HG02884 (cell line): ENCODE measurements at regions not wholly inside any gene's neighbourhood (a gene's known extent, or its start where the extent isn't known, plus 50 kb on each side); places are given as distances from the start of the nearest gene placed in this dataset.

Experiments used
- ATAC-seq: cut with Tn5 transposase; IDR thresholded peaks from one replicate; pipeline ENCODE4 v1.9.1; 2021; ENCODE audit warnings: mild to moderate bottlenecking, moderate library complexity; ENCODE audit not compliant: unreplicated experiment

DNA sequence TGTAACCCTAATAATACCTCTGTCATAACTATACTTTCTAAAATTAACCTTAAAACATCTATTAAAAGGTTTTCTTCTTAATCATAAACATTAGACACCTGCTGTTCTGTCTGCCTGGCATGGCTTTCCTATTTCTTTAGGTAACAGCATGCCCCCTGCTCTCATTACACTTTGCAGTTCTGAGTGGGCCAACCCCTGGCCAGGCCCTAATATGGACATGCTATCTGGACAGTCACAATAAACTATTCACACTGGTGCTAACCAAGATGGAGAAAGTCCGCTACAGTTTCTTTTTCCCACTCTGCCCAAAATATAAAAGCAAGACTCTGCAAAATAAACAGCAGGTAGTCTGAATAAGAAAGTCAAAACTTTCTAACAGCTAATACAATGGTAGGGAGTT lies 84.0 kb downstream of the ELAPOR2 start:
- no peak for ATAC-seq

DNA sequence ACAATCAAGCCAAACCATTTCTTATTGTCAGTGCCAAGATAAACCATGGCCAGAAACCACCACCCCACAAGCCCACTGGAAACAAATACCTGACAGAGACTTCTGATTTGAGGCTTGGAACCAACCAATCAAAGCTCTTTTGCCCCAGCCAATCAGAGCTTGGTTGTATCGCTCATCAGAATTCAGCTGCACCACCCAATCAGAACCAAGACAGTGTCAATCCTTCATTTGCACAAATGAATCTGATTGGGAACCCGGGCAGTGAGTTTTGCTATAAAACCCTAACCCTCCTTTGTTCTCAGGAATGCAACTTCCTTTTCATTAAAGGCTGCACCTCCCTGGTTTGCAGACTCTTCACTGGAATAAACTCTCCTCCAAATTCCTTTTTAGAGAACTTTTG lies 87.4 kb downstream of the ELAPOR2 start:
- no peak for ATAC-seq

DNA sequence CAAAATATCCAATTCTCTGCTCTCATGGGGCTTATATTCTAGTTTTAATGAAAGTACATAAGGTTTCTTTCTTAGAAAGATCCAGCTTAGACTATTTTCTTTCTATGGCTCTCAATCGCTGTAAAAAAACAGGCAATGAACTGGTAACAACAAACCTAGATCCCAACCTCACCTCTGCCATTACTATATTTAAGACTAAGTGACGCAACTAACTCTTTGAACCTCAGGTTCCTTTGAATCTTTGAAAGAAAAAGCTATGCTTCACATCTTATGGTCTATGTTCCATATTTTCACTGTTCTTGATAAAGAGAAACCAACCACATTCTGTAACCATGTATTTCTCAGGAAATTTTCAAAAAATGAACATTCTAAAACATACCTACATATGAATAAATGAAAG lies 88.5 kb downstream of the ELAPOR2 start:
- no peak for ATAC-seq

DNA sequence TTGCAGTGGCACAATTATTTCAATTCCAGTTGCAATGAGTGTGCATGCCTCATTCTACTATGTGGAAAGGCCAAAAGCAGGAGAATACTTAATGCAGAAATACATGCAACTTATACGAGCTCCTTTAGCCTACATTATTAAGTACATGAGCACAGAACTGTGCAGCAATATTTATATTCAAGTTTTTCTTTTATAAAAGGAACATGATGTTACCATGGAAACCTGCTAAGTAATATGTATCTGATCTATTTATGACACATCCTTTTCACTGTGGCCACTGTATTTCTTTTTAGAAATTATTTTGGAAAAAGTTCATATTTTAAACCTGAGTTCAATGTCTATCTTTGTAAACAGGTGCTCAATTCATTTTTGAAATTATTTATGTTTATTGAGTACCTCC lies 88.9 kb downstream of the ELAPOR2 start:
- ATAC-seq: no peak

DNA sequence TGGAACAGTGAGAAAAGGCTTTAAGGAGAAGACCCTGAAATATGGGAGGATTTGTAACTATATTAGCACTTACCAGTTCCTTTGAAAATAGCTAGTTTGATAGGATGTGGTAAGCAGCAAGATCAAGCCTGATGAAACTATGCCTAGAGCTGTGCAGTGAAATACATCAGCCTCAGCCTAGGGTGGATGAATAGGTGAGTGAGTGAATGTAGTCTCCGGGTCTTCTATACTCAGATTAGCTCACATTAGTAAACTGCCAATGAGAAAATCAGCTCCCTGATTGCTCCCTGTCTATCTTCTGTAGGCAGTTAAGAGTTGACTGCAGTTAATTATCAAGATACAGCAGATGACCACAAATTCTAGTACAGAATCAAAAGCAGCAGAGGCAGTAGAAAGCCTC lies 89.6 kb downstream of the ELAPOR2 start:
- no peak for ATAC-seq

DNA sequence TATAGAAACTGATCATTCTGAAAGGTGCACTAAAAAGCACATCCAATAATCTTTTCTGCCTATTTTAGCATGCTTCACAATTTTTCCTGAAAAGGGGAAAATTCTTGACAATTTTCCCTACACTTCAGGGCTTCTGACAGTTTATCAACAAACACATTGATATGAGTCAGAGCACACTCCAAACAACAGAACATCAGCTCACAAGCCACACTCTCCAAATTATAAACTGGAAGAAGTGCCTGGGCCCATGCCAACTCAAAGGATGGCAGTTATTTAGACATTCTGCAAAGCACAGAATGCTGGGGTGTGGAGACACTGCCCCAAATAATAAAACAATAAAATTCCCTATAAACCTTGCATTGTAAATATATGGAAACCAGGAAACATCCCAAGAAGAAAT lies 90.8 kb downstream of the ELAPOR2 start:
- no peak for ATAC-seq

DNA sequence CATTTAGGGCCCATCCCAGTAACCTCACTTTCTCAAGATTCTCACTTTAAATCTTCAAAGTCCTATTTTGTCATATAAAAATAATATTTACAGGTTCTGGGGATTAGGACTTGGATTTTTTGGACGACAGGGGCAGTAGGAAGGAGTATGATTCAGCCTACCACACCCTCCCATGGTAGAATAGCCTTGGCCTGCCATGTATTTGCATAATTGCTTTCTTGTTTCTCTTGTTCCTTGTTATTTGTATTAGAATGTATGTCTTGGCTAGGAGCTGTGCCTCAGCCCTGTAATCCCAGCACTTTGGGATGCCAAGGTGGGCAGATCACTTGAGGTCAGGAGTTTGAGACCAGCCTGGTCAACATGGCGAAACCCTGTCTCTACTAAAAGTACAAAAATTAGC lies 92.5 kb downstream of the ELAPOR2 start:
- ATAC-seq: no peak

DNA sequence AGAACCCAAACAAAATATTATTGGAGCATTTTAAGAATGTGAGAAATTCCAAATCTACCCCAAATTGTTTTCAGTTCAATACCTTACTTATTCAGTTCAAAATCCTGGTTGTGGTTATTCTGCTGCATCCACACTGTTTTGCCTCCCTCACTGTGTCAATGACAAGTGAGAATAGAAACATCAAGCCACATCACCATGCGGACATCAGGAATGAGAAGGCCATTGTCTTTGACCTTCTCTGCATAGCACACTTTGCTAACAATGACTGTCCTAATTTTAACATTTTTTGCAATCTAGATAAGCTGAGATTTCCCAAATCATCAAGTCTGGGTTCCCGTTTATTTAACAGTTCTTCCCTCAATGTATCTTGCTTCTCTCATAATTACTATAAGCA lies 93.7 kb downstream of the ELAPOR2 start:
- ATAC-seq: no peak

DNA sequence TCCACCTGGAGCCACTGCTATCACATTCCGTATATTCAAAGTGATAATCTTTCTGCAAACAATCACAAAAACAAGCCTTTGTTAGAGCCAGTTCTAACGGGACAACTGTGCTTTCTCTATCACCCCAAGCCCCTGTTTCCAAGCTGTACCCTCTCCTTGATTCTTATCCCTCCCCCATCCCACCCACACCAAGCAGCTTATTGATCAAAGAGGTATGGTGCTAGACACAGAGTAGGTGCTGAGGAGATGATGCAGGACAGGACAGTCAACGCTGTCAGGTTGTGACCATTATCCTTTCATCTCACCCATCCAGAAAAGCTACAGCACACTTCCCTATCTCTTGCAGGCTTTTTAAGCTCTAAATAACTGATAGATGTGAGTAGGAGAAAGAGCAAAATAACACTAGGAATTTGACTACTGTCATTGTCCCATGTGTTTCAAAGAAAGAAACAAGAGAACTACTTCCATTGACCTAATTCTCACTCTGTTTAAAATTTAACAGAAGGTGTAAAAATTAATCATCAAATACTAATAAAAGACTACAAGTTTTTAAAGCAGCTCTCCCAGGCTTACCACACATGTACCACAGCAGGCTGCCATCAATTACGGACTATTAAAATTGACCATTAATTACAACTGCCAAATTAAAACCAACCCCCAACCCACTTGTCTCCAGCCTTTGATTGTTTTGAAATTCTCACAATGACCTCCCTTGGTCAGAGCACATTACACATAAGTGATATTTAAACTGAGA lies 94.3 kb downstream of the ELAPOR2 start:
- no peak for ATAC-seq

DNA sequence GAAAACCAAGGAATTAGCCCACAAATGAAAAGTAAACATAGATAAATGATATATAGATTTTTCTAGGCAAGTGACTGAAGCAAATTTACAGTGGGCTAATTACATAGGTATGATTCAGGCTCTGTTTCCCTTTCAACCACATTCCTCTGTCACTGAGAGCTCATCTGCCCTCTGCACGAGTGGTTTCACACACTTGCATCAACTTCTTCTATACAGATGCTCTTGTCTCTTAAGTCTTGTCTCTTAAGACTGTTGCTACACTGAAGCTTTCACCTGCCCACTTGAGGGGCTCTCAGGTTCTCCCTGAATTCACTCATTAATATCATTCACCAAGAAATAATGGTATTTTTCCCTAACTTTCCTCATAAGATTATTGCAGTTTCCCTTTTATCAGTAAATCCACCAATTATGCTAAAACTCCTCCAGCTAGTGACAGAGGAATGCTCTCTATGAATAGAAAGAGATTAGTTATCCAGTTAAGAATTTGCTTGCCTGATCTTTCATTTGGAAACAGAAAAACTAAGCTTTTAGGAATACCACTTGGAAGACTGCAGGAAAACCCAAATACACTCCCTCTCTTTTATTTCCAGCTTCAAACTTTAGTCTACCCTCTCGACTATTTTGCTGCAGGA lies 95.7 kb downstream of the ELAPOR2 start:
- peak; percentile 91 for ATAC-seq

DNA sequence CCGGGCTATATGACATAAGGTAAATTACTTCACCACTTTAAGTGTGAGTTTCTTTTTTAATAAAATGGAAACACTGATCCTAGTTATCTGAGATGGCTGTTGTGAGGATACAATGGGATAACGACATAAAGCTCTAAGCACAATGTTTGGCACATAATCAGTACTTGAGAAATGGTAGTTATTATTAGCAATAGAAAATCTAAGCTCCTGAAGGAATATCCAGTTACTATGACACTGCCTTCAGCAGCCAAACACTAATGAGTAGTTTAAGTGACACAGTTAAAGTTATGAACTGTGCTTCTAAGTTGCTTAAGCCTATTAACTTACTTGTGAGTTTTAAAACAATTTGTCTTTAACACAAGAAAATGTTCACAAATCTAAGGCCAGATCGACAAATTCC lies 96.8 kb downstream of the ELAPOR2 start:
- no peak for ATAC-seq

DNA sequence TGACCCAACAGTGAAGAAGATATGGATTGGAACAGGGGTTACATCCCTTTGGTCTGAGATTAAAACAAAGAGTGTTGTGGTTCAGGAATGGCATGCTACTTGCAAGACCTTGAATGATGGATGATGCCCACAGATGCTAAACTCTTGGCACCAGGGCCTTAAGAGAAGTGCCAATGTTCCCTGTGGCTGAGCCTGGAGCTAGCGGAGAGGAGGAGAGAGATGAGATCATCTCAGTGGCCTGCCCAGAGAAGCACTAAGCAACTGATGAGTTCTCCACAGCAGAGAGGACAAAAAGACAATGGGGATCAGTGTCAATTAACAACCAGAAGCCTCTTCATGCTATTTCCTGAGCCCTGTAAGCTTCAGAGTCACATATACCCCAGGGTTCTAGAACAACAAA lies 97.8 kb downstream of the ELAPOR2 start:
- ATAC-seq: no peak

DNA sequence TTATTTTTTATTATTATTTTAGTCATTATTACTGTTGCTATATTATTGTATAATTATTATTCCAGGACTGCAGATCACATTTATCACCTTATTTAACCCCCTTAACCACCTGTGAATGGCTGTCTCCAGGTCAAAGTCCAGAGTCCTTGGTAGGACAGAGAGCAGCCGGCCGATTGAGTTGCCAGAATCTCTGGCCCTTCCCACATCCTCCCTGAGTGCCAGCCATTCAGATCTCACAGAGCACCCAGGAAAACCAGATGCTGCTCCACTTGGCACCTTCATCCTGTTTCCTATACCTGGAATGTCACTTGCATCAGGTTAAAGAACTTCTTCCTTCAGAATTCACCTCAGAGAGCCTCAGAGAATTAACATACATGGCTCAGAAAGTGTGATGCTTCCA lies 101.1 kb downstream of the ELAPOR2 start:
- ATAC-seq: no peak

DNA sequence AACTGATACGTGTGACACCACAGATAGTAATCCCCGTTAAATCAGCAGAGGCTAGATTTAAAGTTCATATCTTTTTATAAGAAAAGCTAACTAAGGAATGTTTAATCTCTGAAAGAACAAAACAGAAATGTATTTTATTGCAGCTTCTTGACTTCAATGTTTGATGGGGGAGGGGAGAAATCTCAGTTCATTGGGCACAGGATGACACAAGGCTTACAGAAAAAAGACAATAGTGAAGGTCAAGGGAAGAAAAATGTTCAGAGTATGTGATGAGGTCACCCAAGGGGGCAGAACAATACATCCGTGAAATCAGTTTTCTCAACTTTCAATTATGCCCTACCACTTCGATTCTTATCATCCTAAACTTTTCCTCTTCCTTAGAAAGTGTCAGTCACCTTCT lies 102.9 kb downstream of the ELAPOR2 start:
- no peak for ATAC-seq

DNA sequence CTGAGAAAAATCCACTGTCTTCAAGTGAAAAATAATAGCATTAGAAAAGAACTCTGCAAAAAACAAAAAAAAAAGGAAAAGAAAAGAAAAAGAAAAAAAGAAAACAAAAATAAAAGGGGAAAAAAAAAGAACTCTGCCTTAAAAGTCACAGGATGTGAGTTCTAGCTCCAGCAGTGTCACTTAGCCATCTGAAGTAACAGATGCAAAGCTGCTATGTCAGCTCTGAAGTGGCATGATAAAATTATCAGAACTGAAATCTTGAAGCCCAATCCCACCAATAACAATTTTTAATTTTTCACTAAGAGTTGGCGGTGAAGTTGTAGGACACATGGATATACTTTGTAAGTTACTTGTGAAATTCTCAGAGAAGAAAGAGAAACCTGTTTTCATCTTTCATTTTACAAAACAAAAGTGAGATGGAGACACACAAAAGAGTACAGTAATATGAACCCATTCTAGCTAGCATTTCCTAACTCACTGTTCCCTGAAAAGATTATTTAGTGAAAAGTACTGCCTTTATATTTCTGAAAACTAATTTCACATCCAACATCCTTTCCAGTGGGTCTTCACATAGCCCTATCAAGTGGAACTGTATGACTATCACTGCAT lies 103.5 kb downstream of the ELAPOR2 start:
- no peak for ATAC-seq

DNA sequence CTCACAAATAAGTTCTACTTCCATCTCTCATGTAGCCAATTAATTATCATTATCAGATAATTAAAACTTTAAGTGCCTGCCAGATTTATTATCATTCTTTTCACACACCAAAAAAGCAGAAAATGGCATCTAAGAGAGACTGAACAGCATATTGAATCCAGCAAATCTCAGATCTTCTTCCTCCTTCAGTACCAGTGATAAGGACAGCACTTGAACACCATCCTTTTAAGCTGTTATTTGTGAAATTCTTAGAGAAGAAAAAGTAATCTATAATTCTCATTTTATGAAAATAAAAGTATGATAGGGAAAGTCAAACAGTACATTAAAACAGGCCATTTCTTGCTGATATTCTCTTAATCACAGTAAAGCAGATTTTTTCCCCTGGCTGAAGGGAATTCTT lies 104.5 kb downstream of the ELAPOR2 start:
- ATAC-seq: no peak

DNA sequence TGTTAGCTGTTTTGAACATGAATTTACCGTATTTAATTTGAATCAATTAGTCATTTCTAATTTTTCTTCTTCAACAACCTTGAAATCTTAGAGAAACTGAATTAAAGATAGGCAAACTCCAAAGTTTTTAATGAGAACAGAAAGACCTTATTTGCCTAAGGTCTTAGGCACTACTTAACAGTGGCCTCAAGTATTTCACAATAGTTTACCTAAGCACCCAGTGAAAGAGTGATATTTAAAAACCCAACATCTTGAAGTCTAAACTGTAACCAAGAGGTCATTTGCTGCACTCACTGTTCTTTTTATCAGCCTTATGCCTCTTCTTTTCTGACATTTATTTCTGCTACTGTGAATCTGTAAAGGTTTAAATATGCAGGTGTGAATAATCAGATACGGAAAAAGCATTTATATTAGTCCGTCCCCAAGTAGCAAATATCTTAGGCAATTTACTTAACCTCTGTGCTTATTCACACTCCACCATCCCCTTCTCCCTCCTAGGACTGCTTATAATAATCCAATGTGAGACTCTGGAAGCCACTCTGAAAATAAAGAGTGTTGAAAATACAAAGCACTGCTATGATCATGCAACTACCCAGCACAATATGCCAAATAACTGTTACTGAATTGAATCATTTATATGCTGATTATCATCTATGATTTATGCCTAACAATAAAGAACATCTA lies 105.7 kb downstream of the ELAPOR2 start:
- ATAC-seq: no peak

DNA sequence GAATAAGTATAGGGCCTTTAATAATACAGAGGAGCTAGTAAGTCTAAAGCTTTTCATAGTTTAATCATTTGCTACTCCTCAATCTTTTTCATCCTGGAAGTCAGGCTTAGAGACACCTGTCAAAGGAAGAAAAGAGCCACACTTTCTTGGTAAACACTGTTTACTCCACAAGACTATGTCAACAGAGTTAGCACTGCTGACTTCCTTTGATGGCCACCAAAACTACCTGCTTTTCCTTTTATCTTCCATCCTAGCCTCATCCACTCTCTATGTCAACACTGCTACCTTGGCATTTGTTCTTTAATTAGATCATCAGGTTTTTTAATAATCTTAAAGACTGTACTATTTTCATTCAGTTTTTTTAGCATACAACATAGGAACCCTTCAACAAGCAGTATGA lies 106.2 kb downstream of the ELAPOR2 start:
- no peak for ATAC-seq

DNA sequence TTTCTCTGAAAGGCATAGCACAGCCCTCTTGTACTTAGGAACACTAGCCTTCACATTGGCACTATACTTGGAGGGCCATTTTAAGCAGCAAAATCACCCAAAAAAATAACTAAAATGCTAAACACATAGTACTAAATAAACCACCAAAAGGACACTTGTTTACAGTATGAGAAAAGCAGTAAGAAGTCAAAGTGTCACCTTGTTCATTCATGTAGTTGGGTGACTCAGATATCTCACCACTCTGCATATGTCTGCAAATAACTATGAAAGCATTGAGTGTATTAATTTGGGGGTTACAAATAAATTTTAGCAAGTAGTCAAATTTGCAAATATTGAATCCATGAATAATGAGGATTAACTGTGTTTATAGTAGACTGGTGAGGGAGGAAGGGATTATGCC lies 107.6 kb downstream of the ELAPOR2 start:
- no peak for ATAC-seq

DNA sequence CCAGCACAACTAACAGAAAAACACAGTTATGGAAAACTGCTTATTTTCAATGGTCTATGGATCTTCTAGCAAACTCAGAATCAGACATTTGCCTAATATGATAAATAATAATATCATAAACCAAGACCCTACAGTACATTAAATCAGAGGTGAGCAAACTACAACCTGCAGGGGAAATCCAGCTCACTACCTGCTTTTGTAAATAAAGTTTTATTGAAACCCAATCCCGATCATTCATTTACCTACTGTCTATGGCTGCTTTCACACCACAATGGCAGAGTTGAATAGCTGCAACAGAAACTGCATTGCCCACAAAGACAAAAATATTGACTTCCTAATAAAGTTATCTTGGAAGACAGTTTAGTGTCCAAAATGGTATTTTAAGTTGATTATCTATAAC lies 108.5 kb downstream of the ELAPOR2 start:
- ATAC-seq: no peak

DNA sequence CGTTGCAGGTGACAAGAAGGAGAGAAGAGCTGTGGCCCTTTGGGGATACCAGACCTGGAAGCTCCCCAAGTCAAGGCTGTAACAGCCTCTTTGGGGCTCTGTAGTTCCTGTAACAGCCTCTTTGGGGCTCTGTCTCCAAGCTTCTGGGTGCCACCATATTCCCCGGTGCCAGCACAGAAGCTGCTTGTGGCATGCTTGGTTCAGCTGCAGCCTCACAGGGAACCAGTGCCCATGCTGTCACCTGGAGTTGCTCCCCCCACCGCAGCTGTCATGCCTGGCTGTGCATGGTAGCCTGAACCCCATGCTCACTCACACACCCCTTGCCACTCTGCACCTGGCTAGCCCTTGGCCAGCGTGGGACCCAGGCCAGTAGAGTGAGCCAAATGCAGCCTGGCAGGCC lies 109.1 kb downstream of the ELAPOR2 start:
- no peak for ATAC-seq

DNA sequence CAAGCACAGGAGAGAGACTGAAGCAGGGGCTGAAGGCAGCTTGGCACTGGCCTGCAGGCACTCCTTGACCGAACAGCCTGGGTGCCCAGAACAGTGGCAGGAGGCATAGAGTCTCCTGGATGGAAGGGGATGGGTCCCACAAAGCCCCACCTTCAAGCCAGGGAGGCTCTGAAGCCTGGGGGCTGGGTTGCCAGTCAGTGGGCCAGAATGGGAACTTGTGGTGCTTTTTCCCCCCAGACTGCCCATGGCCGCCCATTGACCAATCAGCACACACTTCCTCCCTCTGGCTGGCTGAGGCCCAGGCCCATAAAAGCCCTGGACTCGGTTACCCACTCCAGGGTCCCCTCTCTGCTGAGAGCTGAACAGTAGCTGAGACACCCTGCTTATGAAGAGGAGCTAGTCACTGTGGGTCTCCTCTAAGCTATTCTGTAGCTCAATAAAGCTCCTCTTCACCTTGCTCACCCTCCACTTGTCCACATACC lies 109.6 kb downstream of the ELAPOR2 start:
- ATAC-seq: no peak
